Ishikawa (cell line): ENCODE measurements at regions not wholly inside any gene's neighbourhood (a gene's known extent, or its start where the extent isn't known, plus 50 kb on each side); places are given as distances from the start of the nearest gene placed in this dataset.

ENCODE experiments used
- EGR1 ChIP-seq: IDR thresholded peaks from 2 replicates; pipeline ENCODE4 v1.6.1; 2012
- RAD21 ChIP-seq: IDR thresholded peaks from 2 replicates; pipeline ENCODE4 v1.6.1; 2012; ENCODE audit warnings: low read depth
- TCF12 ChIP-seq: IDR thresholded peaks from 2 replicates; pipeline ENCODE4 v1.6.1; 2012; ENCODE audit warnings: low read depth
- YY1 ChIP-seq: IDR thresholded peaks from 2 replicates; pipeline ENCODE4 v1.6.1; 2012; ENCODE audit warnings: low read depth
- TF ChIP-seq, protein P1 (sequence below): IDR thresholded peaks from 2 replicates; pipeline ENCODE4 v1.6.1; 2012; ENCODE audit warnings: low read depth, mild to moderate bottlenecking

DNA sequence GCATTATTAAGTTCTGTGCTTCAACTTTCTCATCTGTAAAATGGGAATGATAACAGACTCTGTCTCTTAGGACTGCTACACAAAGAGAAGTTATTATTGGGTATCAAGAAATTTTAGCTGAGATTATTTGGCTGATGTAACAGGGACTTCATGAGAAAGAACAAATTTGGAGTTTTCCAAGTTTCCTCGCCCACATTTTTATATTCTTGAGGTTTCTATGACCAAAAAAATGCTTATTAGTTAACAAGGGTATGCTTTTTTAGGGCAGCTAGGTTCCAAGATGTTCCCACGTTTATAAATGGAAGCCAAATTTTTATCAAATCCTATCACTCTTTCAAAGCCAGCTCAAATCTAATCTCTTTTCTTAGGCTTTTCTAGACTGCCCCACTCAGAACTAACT, 50.6 kb upstream of the C3orf80 start:
- TF ChIP-seq RAD21 (no peak), YY1 (no peak), EGR1 (no peak), TCF12 (no peak)
- TF ChIP-seq, protein P1, sequence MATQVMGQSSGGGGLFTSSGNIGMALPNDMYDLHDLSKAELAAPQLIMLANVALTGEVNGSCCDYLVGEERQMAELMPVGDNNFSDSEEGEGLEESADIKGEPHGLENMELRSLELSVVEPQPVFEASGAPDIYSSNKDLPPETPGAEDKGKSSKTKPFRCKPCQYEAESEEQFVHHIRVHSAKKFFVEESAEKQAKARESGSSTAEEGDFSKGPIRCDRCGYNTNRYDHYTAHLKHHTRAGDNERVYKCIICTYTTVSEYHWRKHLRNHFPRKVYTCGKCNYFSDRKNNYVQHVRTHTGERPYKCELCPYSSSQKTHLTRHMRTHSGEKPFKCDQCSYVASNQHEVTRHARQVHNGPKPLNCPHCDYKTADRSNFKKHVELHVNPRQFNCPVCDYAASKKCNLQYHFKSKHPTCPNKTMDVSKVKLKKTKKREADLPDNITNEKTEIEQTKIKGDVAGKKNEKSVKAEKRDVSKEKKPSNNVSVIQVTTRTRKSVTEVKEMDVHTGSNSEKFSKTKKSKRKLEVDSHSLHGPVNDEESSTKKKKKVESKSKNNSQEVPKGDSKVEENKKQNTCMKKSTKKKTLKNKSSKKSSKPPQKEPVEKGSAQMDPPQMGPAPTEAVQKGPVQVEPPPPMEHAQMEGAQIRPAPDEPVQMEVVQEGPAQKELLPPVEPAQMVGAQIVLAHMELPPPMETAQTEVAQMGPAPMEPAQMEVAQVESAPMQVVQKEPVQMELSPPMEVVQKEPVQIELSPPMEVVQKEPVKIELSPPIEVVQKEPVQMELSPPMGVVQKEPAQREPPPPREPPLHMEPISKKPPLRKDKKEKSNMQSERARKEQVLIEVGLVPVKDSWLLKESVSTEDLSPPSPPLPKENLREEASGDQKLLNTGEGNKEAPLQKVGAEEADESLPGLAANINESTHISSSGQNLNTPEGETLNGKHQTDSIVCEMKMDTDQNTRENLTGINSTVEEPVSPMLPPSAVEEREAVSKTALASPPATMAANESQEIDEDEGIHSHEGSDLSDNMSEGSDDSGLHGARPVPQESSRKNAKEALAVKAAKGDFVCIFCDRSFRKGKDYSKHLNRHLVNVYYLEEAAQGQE, result no peak
